ENCODE measurements at regions not wholly inside any gene's neighbourhood (a gene's known extent, or its start where the extent isn't known, plus 50 kb on each side); places are given as distances from the start of the nearest gene placed in this dataset.
A peak's percentile ranks its signal among the peaks of the same experiment; 100 is the strongest.

DNA sequence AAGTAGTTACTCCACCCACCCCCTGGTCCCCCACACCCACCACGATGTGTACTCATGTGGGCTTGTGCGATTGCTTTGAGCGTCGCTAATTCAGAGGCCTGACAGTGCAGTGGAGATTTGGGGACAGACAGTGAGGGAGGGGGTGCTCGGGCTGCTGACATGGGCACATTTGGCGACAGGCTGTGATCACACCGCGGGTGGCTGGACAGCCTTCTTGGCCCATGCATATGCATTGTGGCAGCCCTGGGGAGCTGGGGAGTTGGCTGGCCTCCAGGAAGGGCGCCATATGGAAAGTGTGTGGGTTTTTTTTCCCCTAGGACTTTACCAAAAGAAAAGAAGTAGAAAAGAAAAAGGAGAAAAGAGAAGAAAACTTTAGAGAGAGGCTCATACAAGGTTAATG, 275.5 kb upstream of the N4BP1 start:
- Histone ChIP-seq H3K36me3 (replicated peaks in 1 of 2) (no peaks in the 10 kb centered on the region), H3K9me3 (replicated peaks in 1 of 3) (no peaks in the 10 kb centered on the region), H3K27ac (no peak overlapping the region), H3K27me3 (no peaks in the 10 kb centered on the region), H3K4me1 (replicated peaks in 1 of 2) (no peaks in the 10 kb centered on the region), H3K4me3 (no peak overlapping the region)
- intact Hi-C loops (cut with DNase I) = no loop called here
- TF ChIP-seq POLR2A (IDR thresholded peaks at IDR 0.05) (no peak), CTCF (IDR thresholded peaks at IDR 0.05) (no peak)
- DNase-seq = no peak
- WGBS, 4 donors = 49 to 62% (median 53%) methylated on average over 8 to 9 of the region's 9 CpGs

GRCh38 chr16:48881272-48881671, 271.3 kb upstream of the N4BP1 start:
- Histone ChIP-seq H3K27ac (no peak overlapping the region), H3K27me3 (no peaks in the 10 kb centered on the region), H3K36me3 (replicated peaks in 1 of 2) (no peaks in the 10 kb centered on the region), H3K4me1 (replicated peaks in 1 of 2) (peaks cover 7 to 9% of the 10 kb centered on the region in 2 donors), H3K9me3 (replicated peaks in 1 of 3) (no peaks in the 10 kb centered on the region), H3K4me3 (no peak overlapping the region)
- no peak for DNase-seq
- intact Hi-C loops (cut with DNase I) = no loop called here
- WGBS, 4 donors = 79 to 85% (median 83%) methylated on average over 2 of the region's 2 CpGs
- TF ChIP-seq POLR2A (IDR thresholded peaks at IDR 0.05) = no peak
- TF ChIP-seq CTCF (IDR thresholded peaks at IDR 0.05) = no peak

DNA sequence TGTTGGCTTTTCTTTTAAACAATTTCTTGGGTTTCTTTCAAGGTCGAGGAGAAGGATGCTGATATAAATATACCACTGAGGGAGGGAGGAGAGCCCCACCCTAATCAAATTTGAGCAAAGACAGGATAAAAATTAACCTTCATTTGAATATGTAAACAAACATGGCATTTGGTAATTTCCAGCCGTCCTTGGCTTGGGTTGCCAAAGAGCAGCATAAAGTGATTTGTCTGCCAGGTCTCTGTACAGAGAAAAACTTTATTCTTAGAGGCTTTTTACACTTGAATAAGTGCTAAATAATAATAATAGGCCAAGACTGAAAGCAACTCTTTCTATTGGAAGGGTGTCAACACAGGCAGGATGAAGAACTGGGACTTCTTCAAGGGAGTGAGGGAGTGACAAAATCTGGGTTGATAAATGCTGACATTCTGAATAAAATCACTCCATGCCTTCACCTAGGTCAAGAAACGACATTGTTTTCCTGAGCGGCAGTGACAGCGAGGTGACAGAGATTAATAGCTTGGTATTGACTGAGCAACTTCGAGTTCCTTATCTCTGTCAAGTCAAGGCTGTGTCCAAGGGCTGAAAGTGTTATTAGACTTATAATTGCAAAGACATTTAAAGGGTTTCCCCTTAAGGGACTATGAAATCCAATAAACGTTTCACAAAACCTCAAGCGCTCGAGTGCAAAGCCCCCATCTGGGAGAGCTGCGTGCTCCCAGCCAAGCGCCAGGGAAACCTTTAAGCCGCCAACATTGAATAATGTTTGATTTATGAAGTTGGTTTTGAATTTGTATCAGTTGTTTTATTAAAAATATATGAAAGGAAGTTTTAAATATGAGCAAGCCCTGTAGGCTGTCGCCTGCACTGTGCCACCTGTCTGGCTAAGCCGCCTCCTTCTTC, 269.5 kb upstream of the N4BP1 start:
- 34 to 44% (median 42%) methylated on average over 14 of the region's 14 CpGs for WGBS, 4 donors
- TF ChIP-seq CTCF (IDR thresholded peaks at IDR 0.05) (no peak), POLR2A (IDR thresholded peaks at IDR 0.05) (no peak)
- H3K4me3 ChIP-seq = no peak overlapping the region
- no peaks in the 10 kb centered on the region for H3K9me3 ChIP-seq (replicated peaks in 1 of 3)
- intact Hi-C loops (cut with DNase I) = no loop called here
- no peaks in the 10 kb centered on the region for H3K27me3 ChIP-seq
- H3K27ac ChIP-seq = no peak overlapping the region
- peak in 1 of 7 donors; percentile 2 for DNase-seq
- no peaks in the 10 kb centered on the region for H3K36me3 ChIP-seq (replicated peaks in 1 of 2)
- H3K4me1 ChIP-seq (replicated peaks in 1 of 2) = peaks cover 7 to 9% of the 10 kb centered on the region in 2 donors

DNA sequence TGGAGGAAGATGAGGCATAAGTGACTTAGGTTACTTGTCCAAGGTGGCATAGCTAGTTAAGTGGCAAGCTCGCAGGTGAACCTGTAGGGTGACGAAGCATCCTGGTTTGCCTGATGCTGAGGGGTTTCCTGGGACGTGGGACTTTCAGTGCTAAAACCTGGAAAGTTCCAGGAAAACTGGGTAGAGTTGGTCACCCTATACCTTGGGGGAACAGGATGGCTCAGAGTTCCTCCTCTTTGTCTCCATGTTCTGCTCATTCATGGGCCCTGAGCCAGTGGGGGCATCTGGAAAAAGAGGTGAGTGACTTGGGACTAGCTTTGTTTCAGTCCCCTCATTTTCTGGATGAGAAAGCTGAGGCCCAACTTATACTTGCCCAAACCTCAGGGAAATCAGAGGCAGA, 268.0 kb upstream of the N4BP1 start:
- WGBS, 4 donors = 82 to 93% (median 90%) methylated on average over 2 to 3 of the region's 3 CpGs
- H3K27ac ChIP-seq = no peak overlapping the region
- TF ChIP-seq CTCF (IDR thresholded peaks at IDR 0.05) = no peak
- no peak for TF ChIP-seq POLR2A (IDR thresholded peaks at IDR 0.05)
- no peaks in the 10 kb centered on the region for H3K27me3 ChIP-seq
- no peak overlapping the region for H3K4me3 ChIP-seq
- no peak for DNase-seq
- no peaks in the 10 kb centered on the region for H3K36me3 ChIP-seq (replicated peaks in 1 of 2)
- no peaks in the 10 kb centered on the region for H3K9me3 ChIP-seq (replicated peaks in 1 of 3)
- intact Hi-C loops (cut with DNase I) = no loop called here
- H3K4me1 ChIP-seq (replicated peaks in 1 of 2) = peaks cover 7 to 9% of the 10 kb centered on the region in 2 donors
